ENCODE measurements at regions not wholly inside any gene's neighbourhood (a gene's known extent, or its start where the extent isn't known, plus 50 kb on each side); places are given as distances from the start of the nearest gene placed in this dataset.

- TF ChIP-seq CTCF (IDR thresholded peaks at IDR 0.05) = no peak
- TF ChIP-seq POLR2A (IDR thresholded peaks at IDR 0.05) = no peak
- TF ChIP-seq POLR2AphosphoS5 (IDR thresholded peaks at IDR 0.05) = no peak
These were observed 78.9 kb upstream of the CCDC68 start for GRCh38 chr18:55038162-55038561.

Measured in prostate gland (tissue), 2 donors.